Thoracic aorta (tissue), 2 donors: ENCODE measurements at regions not wholly inside any gene's neighbourhood (a gene's known extent, or its start where the extent isn't known, plus 50 kb on each side); places are given as distances from the start of the nearest gene placed in this dataset.

Experiments
- ATAC-seq: fragments of 150-250 bp; one replicate; pipeline ENCODE4 v1.8.0; 2017; ENCODE audit warnings: low read depth; ENCODE audit not compliant: insufficient number of reproducible peaks, low FRiP score
- DNase-seq: peaks from one replicate; pipeline ENCODE4 v3.0.0-alpha.2; 2020; ENCODE audit warnings: low spot score
- H3K27ac ChIP-seq, 2 donors: fragments of 200-600 bp; sonication (generic); 1 replicate in 1 of 2; 2 replicates in 1 of 2; pipeline ENCODE4 v1.5.1; 2016; ENCODE audit warnings: mild to moderate bottlenecking in 2 of 2, moderate library complexity in 2 of 2
- H3K27me3 ChIP-seq: fragments of 200-600 bp; sonication (generic); replicated peaks from 2 replicates; pipeline ENCODE4 v1.6.0; 2016; ENCODE audit warnings: mild to moderate bottlenecking; ENCODE audit not compliant: insufficient read depth
- H3K36me3 ChIP-seq: fragments of 200-600 bp; sonication (generic); one replicate; pipeline ENCODE4 v1.5.1; 2016
- H3K4me1 ChIP-seq, 2 donors: fragments of 200-600 bp; sonication (generic); 1 replicate in 1 of 2; 2 replicates in 1 of 2; pipeline versions ENCODE4 v1.5.1 to v1.6.0; 2016; ENCODE audit warnings: low read depth in 2 of 2, mild to moderate bottlenecking in 1 of 2; ENCODE audit not compliant: control insufficient read depth in 1 of 2
- H3K4me3 ChIP-seq: fragments of 200-600 bp; sonication (generic); 2 replicates; pipeline ENCODE4 v1.5.1; 2016; ENCODE audit warnings: mild to moderate bottlenecking
- H3K9me3 ChIP-seq: fragments of 200-600 bp; sonication (generic); 2 replicates; pipeline ENCODE4 v1.5.1; 2016
- TF ChIP-seq, protein P1 (sequence below): fragments of 200-600 bp; sonication (generic); IDR thresholded peaks from one replicate; pipeline ENCODE4 v1.5.1; 2019; ENCODE audit warnings: antibody characterized with exemption

DNA sequence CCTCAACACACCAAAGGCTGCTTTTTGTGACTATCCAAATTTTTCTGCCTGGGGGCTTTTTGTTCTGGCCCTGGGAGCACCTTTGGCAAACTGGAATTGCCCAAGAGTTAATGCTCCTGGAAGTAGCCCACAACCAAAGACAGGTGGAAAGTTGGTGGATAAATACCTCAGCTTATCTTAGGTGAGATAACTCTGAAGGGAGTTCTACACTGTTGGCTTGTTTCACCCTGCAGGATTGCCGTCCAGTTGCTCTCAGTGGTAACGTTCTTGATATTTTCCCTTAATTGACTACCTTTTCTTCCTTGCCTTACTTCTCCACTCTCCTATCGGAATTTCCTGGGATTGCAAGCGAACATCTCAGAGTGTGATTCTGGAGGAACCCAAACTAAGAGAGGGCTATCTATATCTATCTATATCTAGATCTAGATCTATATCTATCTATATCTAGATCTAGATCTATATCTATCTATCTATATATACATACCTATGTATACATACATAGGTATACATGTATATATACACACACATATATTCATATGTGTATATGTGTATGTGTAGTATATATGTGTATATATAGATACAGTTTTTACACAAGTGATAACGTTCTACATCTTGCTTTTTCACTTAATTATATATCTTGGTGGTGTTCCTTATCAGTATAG, 82.6 kb upstream of the DHX15 start:
- H3K27me3 ChIP-seq, result no peaks in the 10 kb centered on the region
- H3K4me1 ChIP-seq, result no peaks in the 10 kb centered on the region
- no peaks in the 10 kb centered on the region for H3K36me3 ChIP-seq
- DNase-seq, result no peak
- no peak overlapping the region for H3K4me3 ChIP-seq
- H3K9me3 ChIP-seq, result no peaks in the 10 kb centered on the region
- H3K27ac ChIP-seq, result no peak overlapping the region
- no peak for ATAC-seq
- TF ChIP-seq, protein P1, sequence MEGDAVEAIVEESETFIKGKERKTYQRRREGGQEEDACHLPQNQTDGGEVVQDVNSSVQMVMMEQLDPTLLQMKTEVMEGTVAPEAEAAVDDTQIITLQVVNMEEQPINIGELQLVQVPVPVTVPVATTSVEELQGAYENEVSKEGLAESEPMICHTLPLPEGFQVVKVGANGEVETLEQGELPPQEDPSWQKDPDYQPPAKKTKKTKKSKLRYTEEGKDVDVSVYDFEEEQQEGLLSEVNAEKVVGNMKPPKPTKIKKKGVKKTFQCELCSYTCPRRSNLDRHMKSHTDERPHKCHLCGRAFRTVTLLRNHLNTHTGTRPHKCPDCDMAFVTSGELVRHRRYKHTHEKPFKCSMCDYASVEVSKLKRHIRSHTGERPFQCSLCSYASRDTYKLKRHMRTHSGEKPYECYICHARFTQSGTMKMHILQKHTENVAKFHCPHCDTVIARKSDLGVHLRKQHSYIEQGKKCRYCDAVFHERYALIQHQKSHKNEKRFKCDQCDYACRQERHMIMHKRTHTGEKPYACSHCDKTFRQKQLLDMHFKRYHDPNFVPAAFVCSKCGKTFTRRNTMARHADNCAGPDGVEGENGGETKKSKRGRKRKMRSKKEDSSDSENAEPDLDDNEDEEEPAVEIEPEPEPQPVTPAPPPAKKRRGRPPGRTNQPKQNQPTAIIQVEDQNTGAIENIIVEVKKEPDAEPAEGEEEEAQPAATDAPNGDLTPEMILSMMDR, result no peak

DNA sequence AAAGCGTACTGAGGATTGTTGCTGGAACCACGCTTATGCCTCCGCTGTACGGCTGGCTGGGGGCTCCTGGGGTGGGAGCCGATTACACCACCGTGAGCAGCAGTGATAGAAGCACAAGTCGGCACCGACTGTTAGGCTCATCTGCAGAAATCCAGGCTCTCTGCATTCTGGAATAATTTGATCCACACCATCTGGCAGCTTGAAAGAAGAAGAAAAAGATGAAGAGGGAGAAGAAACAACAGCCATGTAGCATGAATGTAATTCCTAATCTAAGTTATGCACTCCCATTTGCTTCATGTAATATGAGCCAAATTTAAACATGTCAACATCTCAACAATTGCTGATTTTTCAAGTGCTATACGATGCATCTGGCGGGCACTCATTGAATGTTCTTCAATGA, 84.6 kb upstream of the DHX15 start:
- TF ChIP-seq, protein P1, result no peak
- DNase-seq (no peak), ATAC-seq (no peak)
- Histone ChIP-seq H3K9me3 (no peaks in the 10 kb centered on the region), H3K27me3 (no peaks in the 10 kb centered on the region), H3K4me3 (no peak overlapping the region), H3K4me1 (no peaks in the 10 kb centered on the region), H3K36me3 (no peaks in the 10 kb centered on the region), H3K27ac (no peak overlapping the region)

DNA sequence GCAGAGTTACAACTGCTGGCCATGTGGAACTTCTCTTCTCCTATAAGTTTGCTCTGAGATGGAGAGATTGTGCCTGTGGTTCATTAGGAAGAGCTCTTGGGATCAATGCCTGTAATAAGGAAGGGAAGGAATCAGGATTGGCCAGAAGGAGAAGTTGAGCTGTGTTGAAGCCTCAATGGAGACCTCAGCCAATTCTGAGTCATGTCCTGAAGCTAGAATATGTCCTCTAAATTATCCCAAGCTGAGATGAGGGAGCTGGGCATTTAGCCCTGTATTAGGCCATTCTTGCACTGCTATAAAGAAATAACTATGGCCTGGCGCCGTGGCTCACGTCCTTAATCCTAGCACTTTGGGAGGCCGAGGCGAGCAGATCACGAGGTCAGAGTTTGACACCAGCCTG, 85.4 kb upstream of the DHX15 start:
- no peaks in the 10 kb centered on the region for H3K4me1 ChIP-seq
- DNase-seq, result no peak
- H3K4me3 ChIP-seq, result no peak overlapping the region
- ATAC-seq, result no peak
- no peaks in the 10 kb centered on the region for H3K27me3 ChIP-seq
- no peaks in the 10 kb centered on the region for H3K9me3 ChIP-seq
- H3K27ac ChIP-seq, result no peak overlapping the region
- H3K36me3 ChIP-seq, result no peaks in the 10 kb centered on the region
- TF ChIP-seq, protein P1, result no peak

DNA sequence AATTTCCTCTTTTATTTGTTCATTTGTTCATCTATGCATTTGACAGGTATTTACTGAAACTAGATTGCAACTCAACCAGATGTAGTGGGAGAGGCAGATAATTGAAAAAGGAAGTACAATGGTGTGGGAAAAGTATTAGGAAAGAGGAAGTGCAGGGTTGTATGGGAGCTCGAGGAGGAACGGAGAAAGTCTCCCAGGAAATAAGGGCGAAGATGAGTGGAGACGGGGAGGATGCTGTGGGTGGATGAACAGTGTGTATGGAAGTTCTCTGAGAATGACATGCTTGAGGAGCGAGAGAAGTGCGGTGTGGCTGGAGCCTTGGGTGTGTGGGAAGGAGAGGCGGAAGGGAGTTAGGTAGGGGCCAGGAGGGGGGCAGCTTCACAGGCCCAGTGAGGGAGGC, 87.5 kb upstream of the DHX15 start:
- TF ChIP-seq, protein P1, result no peak
- DNase-seq (no peak), ATAC-seq (no peak)
- Histone ChIP-seq H3K4me1 (no peaks in the 10 kb centered on the region), H3K4me3 (no peak overlapping the region), H3K27ac (no peak overlapping the region), H3K9me3 (no peaks in the 10 kb centered on the region), H3K36me3 (no peaks in the 10 kb centered on the region), H3K27me3 (no peaks in the 10 kb centered on the region)

DNA sequence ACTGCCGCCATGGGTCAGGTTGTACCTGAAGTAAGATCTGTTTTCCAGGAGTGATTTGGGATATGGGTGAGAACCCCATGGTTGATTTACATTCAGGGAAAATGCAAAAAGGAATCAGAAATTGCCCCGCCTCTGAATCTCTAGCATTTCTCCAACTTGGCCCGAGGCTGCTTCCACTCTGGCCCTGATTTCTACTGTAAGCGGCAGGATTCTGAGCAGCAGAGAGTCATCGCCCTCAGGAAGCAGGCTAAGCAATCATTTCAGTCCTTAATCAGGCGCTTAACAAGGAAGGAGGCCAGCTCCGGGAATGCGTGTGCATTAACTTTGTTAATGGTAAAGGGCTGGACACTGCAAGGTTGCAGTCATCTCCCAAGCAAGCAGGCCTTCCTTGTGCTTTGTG, 88.5 kb upstream of the DHX15 start:
- Histone ChIP-seq H3K27ac (no peak overlapping the region), H3K4me1 (no peaks in the 10 kb centered on the region), H3K9me3 (no peaks in the 10 kb centered on the region), H3K36me3 (no peaks in the 10 kb centered on the region), H3K4me3 (no peak overlapping the region), H3K27me3 (no peaks in the 10 kb centered on the region)
- no peak for DNase-seq
- TF ChIP-seq, protein P1, result no peak
- no peak for ATAC-seq
